Ishikawa (cell line): ENCODE measurements at regions not wholly inside any gene's neighbourhood (a gene's known extent, or its start where the extent isn't known, plus 50 kb on each side); places are given as distances from the start of the nearest gene placed in this dataset.

Experiments used
- CEBPB ChIP-seq: IDR thresholded peaks from 2 replicates; pipeline ENCODE4 v1.6.1; 2012
- CREB1 ChIP-seq: IDR thresholded peaks from 2 replicates; pipeline ENCODE4 v1.6.1; 2012; ENCODE audit warnings: low read depth
- EGR1 ChIP-seq: IDR thresholded peaks from 2 replicates; pipeline ENCODE4 v1.6.1; 2012
- EP300 ChIP-seq: IDR thresholded peaks from 2 replicates; pipeline ENCODE4 v1.6.1; 2012; ENCODE audit warnings: borderline replicate concordance
- MAX ChIP-seq: IDR thresholded peaks from 2 replicates; pipeline ENCODE4 v1.6.1; 2012
- NFIC ChIP-seq: IDR thresholded peaks from 2 replicates; pipeline ENCODE4 v1.6.1; 2012
- RAD21 ChIP-seq: IDR thresholded peaks from 2 replicates; pipeline ENCODE4 v1.6.1; 2012; ENCODE audit warnings: low read depth
- REST ChIP-seq: IDR thresholded peaks from 2 replicates; pipeline ENCODE4 v1.6.1; 2012; ENCODE audit warnings: low read depth, mild to moderate bottlenecking
- TAF1 ChIP-seq: IDR thresholded peaks from 2 replicates; pipeline ENCODE4 v1.6.1; 2012; ENCODE audit warnings: low read depth, mild to moderate bottlenecking
- TCF12 ChIP-seq: IDR thresholded peaks from 2 replicates; pipeline ENCODE4 v1.6.1; 2012; ENCODE audit warnings: low read depth
- USF1 ChIP-seq: IDR thresholded peaks from 2 replicates; pipeline ENCODE4 v1.6.1; 2012
- YY1 ChIP-seq: IDR thresholded peaks from 2 replicates; pipeline ENCODE4 v1.6.1; 2012; ENCODE audit warnings: low read depth
- ZBTB7A ChIP-seq: IDR thresholded peaks from 2 replicates; pipeline ENCODE4 v1.6.1; 2012; ENCODE audit warnings: low read depth

- TF ChIP-seq EP300 (no peak), RAD21 (no peak), CREB1 (no peak), TCF12 (no peak), USF1 (no peak), EGR1 (no peak), ZBTB7A (no peak), TAF1 (no peak), REST (no peak), YY1 (no peak), MAX (no peak), NFIC (no peak), CEBPB (no peak)
These were observed 126.0 kb upstream of the ATP2B1 start for GRCh38 chr12:89834676-89835075.
